Body of pancreas (tissue), 4 donors: ENCODE measurements at regions not wholly inside any gene's neighbourhood (a gene's known extent, or its start where the extent isn't known, plus 50 kb on each side); places are given as distances from the start of the nearest gene placed in this dataset.

Experiments used
- POLR2A ChIP-seq, 3 donors: fragments of 450-650 bp; IDR thresholded peaks; one replicate each; pipeline ENCODE4 v1.6.1; 2016; ENCODE audit warnings: antibody characterized with exemption in 3 of 3, mild to moderate bottlenecking in 2 of 3
- TF ChIP-seq, protein P1 (sequence below), 7 experiments: fragments of 450-650 bp in 4 of 7; fragments of 200-600 bp in 3 of 7; sonication (generic) in 3 of 7; IDR thresholded peaks; one replicate each; pipeline ENCODE4 v1.5.1; 2016 to 2019; ENCODE audit warnings: antibody characterized with exemption in 7 of 7

GRCh38 chr6:30799210-30799609 is 54.9 kb upstream of the IER3 start:
- TF ChIP-seq, protein P1, sequence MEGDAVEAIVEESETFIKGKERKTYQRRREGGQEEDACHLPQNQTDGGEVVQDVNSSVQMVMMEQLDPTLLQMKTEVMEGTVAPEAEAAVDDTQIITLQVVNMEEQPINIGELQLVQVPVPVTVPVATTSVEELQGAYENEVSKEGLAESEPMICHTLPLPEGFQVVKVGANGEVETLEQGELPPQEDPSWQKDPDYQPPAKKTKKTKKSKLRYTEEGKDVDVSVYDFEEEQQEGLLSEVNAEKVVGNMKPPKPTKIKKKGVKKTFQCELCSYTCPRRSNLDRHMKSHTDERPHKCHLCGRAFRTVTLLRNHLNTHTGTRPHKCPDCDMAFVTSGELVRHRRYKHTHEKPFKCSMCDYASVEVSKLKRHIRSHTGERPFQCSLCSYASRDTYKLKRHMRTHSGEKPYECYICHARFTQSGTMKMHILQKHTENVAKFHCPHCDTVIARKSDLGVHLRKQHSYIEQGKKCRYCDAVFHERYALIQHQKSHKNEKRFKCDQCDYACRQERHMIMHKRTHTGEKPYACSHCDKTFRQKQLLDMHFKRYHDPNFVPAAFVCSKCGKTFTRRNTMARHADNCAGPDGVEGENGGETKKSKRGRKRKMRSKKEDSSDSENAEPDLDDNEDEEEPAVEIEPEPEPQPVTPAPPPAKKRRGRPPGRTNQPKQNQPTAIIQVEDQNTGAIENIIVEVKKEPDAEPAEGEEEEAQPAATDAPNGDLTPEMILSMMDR (IDR thresholded peaks at IDR 0.05) = no peak
- TF ChIP-seq POLR2A (IDR thresholded peaks at IDR 0.05) = no peak
